ENCODE measurements at regions not wholly inside any gene's neighbourhood (a gene's known extent, or its start where the extent isn't known, plus 50 kb on each side); places are given as distances from the start of the nearest gene placed in this dataset.
"Not testable (repeated sequence)": the region's sequence is repeated elsewhere in the genome, so short reads cannot be mapped to it uniquely, and the experiment has no call there.

- DNase-seq, result no peak
Measured at GRCh38 chr9:29958469-29958868, 2385.2 kb upstream of the C9orf72 start.

- no peak for DNase-seq
Measured at GRCh38 chr9:29965834-29966233, 2392.6 kb upstream of the C9orf72 start.

- DNase-seq, result no peak
Measured at GRCh38 chr9:29966247-29966646, 2393.0 kb upstream of the C9orf72 start.

- DNase-seq, result no peak
Measured at GRCh38 chr9:29968831-29969230, 2395.6 kb upstream of the C9orf72 start.

GRCh38 chr9:29969408-29969807 lies 2396.1 kb upstream of the C9orf72 start:
- no peak for DNase-seq

GRCh38 chr9:29969856-29970647 lies 2396.8 kb upstream of the C9orf72 start:
- DNase-seq, result peak; percentile 52 to 83

- DNase-seq, result no peak
Measured at GRCh38 chr9:29974197-29974596, 2400.9 kb upstream of the C9orf72 start.

GRCh38 chr9:29976981-29977380 lies 2403.7 kb upstream of the C9orf72 start:
- DNase-seq, result no peak

GRCh38 chr9:29981013-29981412 lies 2403.4 kb upstream of the ACO1 start:
- peak; percentile 80 to 94 for DNase-seq

GRCh38 chr9:29999645-30000044 lies 2384.8 kb upstream of the ACO1 start:
- DNase-seq, result no peak

- peak in 1 of 2 experiments; percentile 26 for DNase-seq
Measured at GRCh38 chr9:30010691-30011090, 2373.8 kb upstream of the ACO1 start.

- DNase-seq, result no peak
Measured at GRCh38 chr9:30012622-30013021, 2371.8 kb upstream of the ACO1 start.

GRCh38 chr9:30015073-30015472 lies 2369.4 kb upstream of the ACO1 start:
- DNase-seq, result no peak

GRCh38 chr9:30020161-30020560 lies 2364.3 kb upstream of the ACO1 start:
- DNase-seq, result no peak

- no peak for DNase-seq
Measured at GRCh38 chr9:30035761-30036160, 2348.7 kb upstream of the ACO1 start.

- no peak for DNase-seq
Measured at GRCh38 chr9:30036558-30036957, 2347.9 kb upstream of the ACO1 start.

- DNase-seq, result peak in 1 of 2 experiments; percentile 2
Measured at GRCh38 chr9:30039712-30040111, 2344.7 kb upstream of the ACO1 start.

- no peak for DNase-seq
Measured at GRCh38 chr9:30048396-30048795, 2336.0 kb upstream of the ACO1 start.

- DNase-seq, result peak in 1 of 2 experiments; percentile 7
Measured at GRCh38 chr9:30058463-30058862, 2326.0 kb upstream of the ACO1 start.

- DNase-seq, result peak in 1 of 2 experiments; percentile 10
Measured at GRCh38 chr9:30060976-30061375, 2323.5 kb upstream of the ACO1 start.

- DNase-seq, result no peak
Measured at GRCh38 chr9:30065888-30066287, 2318.6 kb upstream of the ACO1 start.

- not testable (repeated sequence) for DNase-seq
Measured at GRCh38 chr9:30069236-30069635, 2315.2 kb upstream of the ACO1 start.

GRCh38 chr9:30075022-30075421 lies 2309.4 kb upstream of the ACO1 start:
- no peak for DNase-seq

- DNase-seq, result no peak
Measured at GRCh38 chr9:30075451-30076199, 2308.8 kb upstream of the ACO1 start.
